PFSK-1 (cell line): ENCODE measurements at regions not wholly inside any gene's neighbourhood (a gene's known extent, or its start where the extent isn't known, plus 50 kb on each side); places are given as distances from the start of the nearest gene placed in this dataset.

ENCODE experiments used
- FOXP2 ChIP-seq: optimal IDR thresholded peaks from 2 replicates; pipeline ENCODE3; 2011; ENCODE audit warnings: borderline replicate concordance, control low read depth, inconsistent platforms; ENCODE audit not compliant: insufficient read depth; ENCODE audit errors: extremely low read length, extremely low read depth
- POLR2AphosphoS5 ChIP-seq: IDR thresholded peaks from 2 replicates; pipeline ENCODE4 v1.6.1; 2012; ENCODE audit warnings: low read depth, mild to moderate bottlenecking, control low read depth, low read length, moderate library complexity
- REST ChIP-seq, 2 experiments: IDR thresholded peaks; 2 replicates each; pipeline versions ENCODE4 v1.6.1 to v1.8.0; 2011 to 2012; ENCODE audit warnings: low read depth in 2 of 2, low read length in 2 of 2, control low read depth in 1 of 2, inconsistent platforms in 1 of 2, mild to moderate bottlenecking in 1 of 2, moderate library complexity in 1 of 2; ENCODE audit not compliant: insufficient read depth in 1 of 2
- TAF1 ChIP-seq: IDR thresholded peaks from 2 replicates; pipeline ENCODE4 v1.6.1; 2012; ENCODE audit warnings: low read length, control low read depth, borderline replicate concordance; ENCODE audit not compliant: insufficient read depth

GRCh38 chr21:23811805-23812204 is 1795.5 kb downstream of the MRPL39 start:
- TF ChIP-seq REST (IDR thresholded peaks at IDR 0.05; ENCODE audit: insufficient read depth in 1 of 2, low read depth in 2 of 2, low read length in 2 of 2), result no peak
- no peak for TF ChIP-seq POLR2AphosphoS5
- TF ChIP-seq FOXP2, result no peak
- no peak for TF ChIP-seq TAF1
